ENCODE measurements at regions not wholly inside any gene's neighbourhood (a gene's known extent, or its start where the extent isn't known, plus 50 kb on each side); places are given as distances from the start of the nearest gene placed in this dataset.
"Not testable (repeated sequence)": the region's sequence is repeated elsewhere in the genome, so short reads cannot be mapped to it uniquely, and the experiment has no call there.

DNA sequence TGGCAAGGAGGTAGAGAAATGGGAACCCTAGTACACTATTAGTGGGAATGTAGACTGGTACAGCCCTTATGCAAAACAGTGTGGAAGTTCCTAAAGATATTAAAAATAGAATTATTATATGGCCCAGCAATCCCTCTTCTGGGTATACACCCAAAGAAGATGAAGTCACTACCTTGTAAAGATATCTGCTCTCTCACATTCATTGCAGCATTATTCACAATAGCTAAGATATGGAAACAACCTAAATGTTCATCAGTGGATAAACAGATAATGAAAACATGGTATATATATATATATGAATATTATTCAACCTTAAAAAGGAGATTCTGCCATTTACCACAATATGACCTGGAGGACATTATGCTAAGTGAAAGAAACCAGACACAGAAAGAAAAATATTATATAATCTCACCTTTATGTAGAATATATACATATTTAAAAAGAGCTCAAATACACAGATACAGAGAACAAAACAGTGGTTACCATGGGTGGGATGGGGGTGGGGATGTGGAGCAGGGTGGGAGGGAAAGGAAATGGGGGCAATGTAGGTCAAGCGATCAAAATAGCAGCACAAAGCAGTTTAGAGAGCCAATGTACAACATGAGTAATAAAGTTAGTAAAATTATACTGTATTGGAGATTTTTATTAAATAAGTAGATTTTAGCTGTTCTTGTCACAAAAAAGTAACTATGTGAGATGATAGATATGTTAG is 138.6 kb downstream of the SPRY1 start:
- H3K36me3 ChIP-seq = no peaks in the 10 kb centered on the region
- TF ChIP-seq, protein P1, sequence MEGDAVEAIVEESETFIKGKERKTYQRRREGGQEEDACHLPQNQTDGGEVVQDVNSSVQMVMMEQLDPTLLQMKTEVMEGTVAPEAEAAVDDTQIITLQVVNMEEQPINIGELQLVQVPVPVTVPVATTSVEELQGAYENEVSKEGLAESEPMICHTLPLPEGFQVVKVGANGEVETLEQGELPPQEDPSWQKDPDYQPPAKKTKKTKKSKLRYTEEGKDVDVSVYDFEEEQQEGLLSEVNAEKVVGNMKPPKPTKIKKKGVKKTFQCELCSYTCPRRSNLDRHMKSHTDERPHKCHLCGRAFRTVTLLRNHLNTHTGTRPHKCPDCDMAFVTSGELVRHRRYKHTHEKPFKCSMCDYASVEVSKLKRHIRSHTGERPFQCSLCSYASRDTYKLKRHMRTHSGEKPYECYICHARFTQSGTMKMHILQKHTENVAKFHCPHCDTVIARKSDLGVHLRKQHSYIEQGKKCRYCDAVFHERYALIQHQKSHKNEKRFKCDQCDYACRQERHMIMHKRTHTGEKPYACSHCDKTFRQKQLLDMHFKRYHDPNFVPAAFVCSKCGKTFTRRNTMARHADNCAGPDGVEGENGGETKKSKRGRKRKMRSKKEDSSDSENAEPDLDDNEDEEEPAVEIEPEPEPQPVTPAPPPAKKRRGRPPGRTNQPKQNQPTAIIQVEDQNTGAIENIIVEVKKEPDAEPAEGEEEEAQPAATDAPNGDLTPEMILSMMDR (IDR thresholded peaks at IDR 0.05) = no peak
- TF ChIP-seq POLR2A (IDR thresholded peaks at IDR 0.05) = no peak
- H3K27ac ChIP-seq = no peak overlapping the region
- DNase-seq = no peak
- H3K4me3 ChIP-seq = no peak overlapping the region
- H3K9me3 ChIP-seq = no peaks in the 10 kb centered on the region
- H3K4me1 ChIP-seq = no peaks in the 10 kb centered on the region
- H3K27me3 ChIP-seq = no peaks in the 10 kb centered on the region

DNA sequence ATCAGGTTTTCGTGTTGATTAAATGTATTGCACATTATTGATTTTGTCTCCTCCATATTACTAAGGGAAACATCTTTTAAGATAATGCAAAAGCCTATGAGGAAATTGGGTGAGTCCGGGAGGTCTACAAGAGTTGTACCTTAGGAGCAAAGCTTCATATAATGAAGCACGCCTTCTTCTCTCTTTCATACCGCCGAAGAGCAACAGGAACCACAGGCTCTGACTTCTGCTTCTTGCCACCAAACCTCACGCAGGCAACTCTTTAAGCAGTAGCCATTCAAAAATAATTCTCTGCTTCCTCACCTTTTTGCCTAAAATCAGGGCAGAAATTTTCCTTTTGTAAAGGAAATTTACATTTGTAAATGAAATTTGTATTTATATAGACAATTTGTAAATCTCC is 139.6 kb downstream of the SPRY1 start:
- no peaks in the 10 kb centered on the region for H3K9me3 ChIP-seq
- DNase-seq = no peak
- H3K4me1 ChIP-seq = no peaks in the 10 kb centered on the region
- H3K4me3 ChIP-seq = no peak overlapping the region
- H3K27ac ChIP-seq = no peak overlapping the region
- H3K36me3 ChIP-seq = no peaks in the 10 kb centered on the region
- TF ChIP-seq POLR2A (IDR thresholded peaks at IDR 0.05) = no peak
- TF ChIP-seq, protein P1 (IDR thresholded peaks at IDR 0.05) = no peak
- no peaks in the 10 kb centered on the region for H3K27me3 ChIP-seq

DNA sequence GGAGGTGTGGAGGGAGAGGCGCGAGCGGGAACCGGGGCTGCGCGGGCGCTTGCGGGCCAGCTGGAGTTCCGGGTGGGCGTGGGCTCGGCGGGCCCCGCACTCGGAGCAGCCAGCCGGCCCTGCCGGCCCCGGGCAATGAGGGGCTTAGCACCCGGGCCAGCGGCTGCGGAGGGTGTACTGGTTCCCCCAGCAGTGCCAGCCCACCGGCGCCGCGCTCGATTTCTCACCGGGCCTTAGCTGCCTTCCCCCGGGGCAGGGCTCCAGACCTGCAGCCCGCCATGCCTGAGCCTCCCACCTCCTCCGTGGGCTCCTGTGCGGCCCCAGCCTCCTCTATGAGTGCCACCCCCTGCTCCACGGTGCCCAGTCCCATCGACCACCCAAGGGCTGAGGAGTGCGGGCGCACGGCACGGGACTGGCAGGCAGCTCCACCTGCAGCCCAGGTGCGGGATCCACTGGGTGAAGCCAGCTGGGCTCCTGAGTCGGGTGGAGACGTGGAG is 141.4 kb downstream of the SPRY1 start:
- not testable (repeated sequence) for H3K4me3 ChIP-seq, H3K4me1 ChIP-seq, H3K9me3 ChIP-seq, H3K27ac ChIP-seq, H3K36me3 ChIP-seq, H3K27me3 ChIP-seq, DNase-seq

DNA sequence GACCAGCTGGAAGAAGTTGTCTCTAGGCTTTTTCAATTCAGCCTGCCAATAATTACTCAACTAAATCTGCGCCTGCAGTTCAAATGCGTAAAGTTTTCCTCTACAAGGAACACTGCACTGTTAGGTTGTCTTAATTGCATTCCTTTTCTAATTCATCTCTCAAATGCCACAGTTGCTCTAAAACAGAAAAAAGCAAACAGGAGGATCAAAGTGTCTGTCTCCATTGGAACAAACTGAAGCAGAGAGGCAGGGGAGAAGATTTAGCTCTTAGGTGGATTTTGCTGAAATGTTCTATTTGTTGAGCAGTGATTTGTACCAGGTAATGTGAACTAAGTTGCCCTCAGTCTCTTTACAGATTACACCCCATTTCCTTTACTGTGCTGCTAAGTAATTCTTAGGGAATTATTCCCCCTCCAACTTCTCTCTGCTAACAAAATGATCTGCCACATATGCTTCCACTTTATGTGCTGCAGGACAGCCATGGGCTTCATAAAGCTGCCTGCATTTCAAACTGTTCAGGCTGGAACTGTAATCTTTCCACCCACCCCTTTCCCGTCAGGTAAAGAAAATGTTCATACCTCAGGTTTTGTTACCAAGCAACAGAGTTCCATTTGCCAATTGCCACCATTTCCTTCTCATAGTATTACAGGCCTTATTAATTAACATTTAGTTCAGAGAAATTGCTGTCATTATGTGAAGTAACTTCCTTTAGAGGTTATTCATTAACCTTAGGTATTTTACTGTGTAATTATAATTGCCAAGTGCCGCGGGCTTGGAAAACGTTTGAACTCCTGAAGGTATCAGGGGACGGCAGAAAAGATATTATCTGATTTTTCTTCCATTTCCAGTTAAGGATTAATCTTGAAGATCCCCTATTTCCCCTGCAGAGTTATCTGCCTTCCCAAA is 149.3 kb downstream of the SPRY1 start:
- H3K4me3 ChIP-seq = peak overlapping the region in 2 of 4 donors; percentile 1 to 14
- no peak for DNase-seq
- TF ChIP-seq, protein P1 (IDR thresholded peaks at IDR 0.05) = no peak
- TF ChIP-seq POLR2A (IDR thresholded peaks at IDR 0.05) = no peak

DNA sequence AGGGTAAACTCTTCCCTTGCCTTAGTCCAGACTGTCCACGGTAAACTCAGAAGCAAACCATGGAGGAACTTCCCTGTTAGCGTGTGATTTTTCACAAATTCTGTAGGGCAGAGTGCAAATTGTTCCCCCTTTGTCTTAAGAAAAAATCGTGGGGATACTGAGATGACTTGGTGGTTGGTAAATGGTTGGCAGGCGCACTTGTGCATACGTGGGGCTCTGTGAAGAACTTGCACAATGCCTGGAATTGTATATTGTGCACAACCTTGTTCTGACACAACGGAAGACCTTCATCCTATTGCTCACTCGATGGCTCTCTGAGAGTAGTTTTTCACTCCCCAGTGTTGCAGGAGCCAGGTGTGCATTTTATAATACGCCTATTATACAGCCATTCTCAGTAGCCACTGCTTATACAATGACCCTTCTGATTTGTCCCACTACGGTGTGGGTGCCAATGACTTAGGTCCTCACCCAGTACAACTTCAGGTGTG is 150.0 kb downstream of the SPRY1 start:
- H3K27ac ChIP-seq = peak overlapping the region in 3 of 4 donors; percentile 37 to 77 (median 67)
- H3K4me3 ChIP-seq = peak overlapping the region in 2 of 4 donors; percentile 1 to 14
- no peaks in the 10 kb centered on the region for H3K27me3 ChIP-seq
- H3K36me3 ChIP-seq = no peaks in the 10 kb centered on the region
- H3K9me3 ChIP-seq = no peaks in the 10 kb centered on the region
- no peak for DNase-seq
- TF ChIP-seq POLR2A (IDR thresholded peaks at IDR 0.05) = no peak
- TF ChIP-seq, protein P1 (IDR thresholded peaks at IDR 0.05) = no peak
- peaks cover 0 to 5% (median 0%) of the 10 kb centered on the region in 4 donors for H3K4me1 ChIP-seq

More for the DNA sequence above, 149.3 kb downstream of the SPRY1 start:
- peaks cover 0 to 5% (median 0%) of the 10 kb centered on the region in 4 donors for H3K4me1 ChIP-seq
- no peaks in the 10 kb centered on the region for H3K9me3 ChIP-seq
- H3K27ac ChIP-seq = peak overlapping the region in 3 of 4 donors; percentile 37 to 77 (median 67)
- no peaks in the 10 kb centered on the region for H3K36me3 ChIP-seq
- H3K27me3 ChIP-seq = no peaks in the 10 kb centered on the region
